ENCODE measurements at regions not wholly inside any gene's neighbourhood (a gene's known extent, or its start where the extent isn't known, plus 50 kb on each side); places are given as distances from the start of the nearest gene placed in this dataset.

DNA sequence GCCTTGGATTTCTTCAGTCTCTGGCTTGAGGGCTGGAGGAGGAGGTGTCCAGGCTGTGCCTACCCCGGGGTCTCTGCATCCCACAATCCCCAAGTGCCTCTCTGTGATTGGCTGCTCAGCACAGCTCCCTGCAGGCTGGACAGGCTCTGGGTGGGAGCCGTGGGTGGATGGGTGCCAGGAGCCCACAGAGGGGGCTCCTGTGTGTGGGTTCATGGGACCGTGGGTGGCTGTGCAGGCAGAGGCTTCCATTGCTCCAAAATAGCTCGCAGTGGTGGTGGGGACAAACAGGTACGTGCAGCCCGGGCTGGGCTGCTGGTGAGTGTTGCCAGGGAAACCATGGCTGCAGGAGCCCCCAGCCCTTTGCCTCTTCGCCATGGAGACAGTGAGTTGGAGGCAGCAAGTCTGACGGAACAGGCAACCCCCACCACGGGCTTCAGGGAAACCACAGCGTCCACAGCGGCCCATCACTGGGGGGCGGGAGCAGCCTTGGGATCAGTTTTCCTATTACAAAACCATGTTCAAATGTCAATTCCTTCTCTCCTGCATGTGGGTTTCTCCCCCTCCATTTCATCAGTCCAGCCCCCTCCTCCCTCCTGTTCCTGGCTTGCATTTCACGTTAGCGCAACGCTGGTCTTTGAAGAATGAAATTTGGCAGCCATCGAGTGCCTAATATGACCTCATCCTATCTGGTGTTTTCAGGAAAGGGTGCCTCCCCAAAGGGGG lies 155.2 kb downstream of the TRIM29 start:
- no peak for DNase-seq (ENCODE audit: low spot score)

GRCh38 chr11:119980431-119980830 lies 157.5 kb downstream of the TRIM29 start:
- no peak for DNase-seq (ENCODE audit: low spot score)

- no peak for DNase-seq (ENCODE audit: low spot score)
Observed at GRCh38 chr11:119979701-119980100, 158.2 kb downstream of the TRIM29 start.

DNA sequence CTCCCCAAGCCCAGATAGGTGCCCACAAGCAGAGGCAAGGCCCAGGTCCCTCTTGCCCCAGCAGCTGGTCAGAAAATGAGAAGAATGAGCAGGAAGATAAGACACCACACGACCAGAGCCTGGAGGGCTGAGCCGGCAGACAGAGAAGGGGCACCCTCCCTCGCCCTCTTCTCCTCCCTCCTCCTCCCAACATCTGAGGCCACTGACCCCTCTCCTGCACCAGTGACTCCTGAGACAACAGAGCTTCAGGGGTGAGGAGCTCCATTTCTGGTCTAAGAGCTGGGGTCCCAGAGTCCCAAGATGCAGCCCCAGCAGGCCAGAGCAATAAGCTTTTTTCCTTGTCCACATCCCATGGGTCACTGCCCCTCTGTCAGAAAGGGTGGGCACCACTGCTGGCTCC lies 159.2 kb downstream of the TRIM29 start:
- no peak for DNase-seq (ENCODE audit: low spot score)

DNA sequence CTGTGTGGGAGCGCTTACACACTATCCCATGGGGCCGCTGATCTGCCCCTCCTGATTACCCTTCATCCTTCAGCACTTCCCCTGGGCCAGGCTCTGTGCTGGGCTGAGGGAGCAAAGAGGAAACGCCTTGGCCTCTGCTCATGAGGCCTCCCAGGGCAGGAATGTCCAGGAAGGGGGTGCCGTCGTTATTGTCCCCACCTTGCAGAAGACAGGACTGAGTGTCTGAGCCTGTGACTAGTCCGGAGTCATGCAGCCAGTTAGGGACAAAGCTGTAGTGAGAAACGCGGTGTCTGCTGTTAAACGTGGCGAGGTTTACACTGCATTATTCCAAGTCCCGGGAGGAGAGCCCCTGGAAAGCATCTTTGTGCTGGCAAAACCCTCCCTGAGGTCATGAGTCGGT lies 160.0 kb downstream of the TRIM29 start:
- DNase-seq (ENCODE audit: low spot score) = no peak

GRCh38 chr11:119977561-119977860 lies 160.4 kb downstream of the TRIM29 start:
- no peak for DNase-seq (ENCODE audit: low spot score)

DNA sequence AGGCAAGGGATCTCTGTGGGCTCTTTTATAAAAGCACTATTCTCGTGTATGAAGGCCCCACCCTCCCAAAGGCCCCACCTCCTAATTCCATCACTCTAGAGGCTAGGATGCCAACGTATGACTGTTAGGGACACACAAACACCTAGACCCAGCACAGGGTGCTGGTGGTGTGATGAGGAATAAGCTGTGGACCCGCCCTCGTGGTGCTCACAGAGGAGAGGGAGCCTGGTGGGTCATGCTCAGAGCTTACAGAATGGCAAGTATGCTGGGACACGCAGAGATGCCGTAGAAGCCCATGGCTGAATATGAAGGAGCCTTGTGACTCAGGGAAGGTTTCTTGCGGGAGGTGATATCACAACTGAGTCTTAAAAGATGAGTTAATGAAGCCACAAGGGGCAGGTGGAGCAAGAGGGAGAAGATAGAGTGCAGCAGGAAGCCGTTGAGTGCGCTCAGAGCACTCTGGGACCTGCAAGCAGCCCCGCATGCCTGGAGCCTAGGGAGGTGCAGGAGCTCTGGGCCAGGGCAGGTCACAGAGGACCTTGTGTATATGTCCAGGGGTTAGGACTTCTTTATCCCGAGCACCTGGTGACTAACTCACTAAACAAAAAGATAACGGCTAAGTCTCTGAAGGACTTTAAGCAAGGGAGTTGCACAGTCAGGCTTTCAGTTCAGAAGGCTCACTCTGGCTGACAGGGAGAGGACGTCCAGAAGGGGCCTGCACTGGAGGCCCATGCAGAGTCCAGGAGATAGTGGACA lies 160.9 kb downstream of the TRIM29 start:
- DNase-seq (ENCODE audit: low spot score) = no peak

DNA sequence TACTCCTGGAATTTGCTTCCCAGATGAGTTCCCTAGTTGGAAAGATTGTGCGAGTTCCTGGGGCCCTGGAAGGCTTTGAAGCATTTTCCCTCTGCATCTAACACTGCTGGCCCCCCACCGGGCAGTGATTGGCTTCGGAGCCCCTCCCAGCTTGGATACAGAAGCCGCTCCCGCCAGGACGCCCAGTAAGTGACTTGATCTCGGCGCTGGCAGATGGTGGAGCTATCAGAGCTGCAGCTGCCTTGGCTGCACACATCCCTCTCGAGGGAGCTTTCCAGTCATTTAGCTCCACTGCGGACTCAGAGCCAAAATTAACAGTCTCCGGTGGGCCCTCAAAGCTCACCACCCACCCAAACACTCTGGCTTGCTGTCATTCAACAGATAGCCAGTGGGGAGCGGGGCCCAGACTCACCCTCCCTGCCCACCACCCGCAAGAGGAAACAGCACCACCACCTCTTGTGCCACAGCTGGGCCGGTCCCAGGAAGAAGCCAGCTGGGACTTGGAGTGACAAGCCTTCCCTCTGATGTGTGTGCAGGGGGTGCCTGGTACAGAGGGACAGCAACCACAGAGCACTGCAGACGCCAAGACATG lies 162.3 kb downstream of the TRIM29 start:
- no peak for DNase-seq (ENCODE audit: low spot score)

DNA sequence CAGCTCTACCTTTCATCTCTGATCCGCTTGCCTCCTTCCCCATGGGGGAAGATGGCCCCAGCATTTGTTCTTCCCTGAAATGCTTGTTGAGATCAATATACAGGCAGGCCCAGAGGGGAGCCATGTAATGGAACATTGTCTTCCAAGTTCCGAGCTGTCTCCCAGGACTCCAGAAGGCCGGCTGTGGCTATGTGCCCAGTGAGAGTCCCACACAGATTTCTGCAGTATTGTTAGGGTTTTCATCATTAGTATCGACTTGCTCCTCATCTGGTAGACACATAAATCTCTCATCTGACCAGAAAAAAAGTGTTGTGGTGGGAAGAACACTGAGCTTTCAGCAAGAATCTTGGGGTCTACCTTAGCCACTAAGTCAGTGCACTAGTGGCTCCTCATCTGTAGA lies 163.4 kb downstream of the TRIM29 start:
- DNase-seq (ENCODE audit: low spot score) = no peak

GRCh38 chr11:119974051-119974450 lies 163.9 kb downstream of the TRIM29 start:
- DNase-seq (ENCODE audit: low spot score) = no peak

DNA sequence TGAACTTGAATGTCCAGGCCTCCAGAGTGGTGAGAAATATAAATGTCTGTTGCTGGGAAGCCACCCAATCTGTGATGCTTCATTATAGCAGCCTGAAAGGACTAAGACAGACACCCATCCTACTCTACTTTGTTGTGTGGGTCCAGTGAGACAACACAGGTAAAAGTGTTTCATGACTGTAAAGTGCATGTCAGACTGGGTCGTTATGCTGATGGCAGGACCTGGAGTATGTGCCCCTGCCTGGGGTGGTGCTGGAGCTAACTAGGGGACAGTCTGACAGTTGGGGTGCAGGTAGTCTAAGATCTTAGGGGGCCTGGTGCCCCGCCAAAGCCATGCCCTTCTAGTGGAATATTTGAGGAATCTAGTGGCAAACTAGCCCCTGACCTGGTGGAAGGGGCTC lies 165.6 kb downstream of the TRIM29 start:
- DNase-seq (ENCODE audit: low spot score) = no peak

DNA sequence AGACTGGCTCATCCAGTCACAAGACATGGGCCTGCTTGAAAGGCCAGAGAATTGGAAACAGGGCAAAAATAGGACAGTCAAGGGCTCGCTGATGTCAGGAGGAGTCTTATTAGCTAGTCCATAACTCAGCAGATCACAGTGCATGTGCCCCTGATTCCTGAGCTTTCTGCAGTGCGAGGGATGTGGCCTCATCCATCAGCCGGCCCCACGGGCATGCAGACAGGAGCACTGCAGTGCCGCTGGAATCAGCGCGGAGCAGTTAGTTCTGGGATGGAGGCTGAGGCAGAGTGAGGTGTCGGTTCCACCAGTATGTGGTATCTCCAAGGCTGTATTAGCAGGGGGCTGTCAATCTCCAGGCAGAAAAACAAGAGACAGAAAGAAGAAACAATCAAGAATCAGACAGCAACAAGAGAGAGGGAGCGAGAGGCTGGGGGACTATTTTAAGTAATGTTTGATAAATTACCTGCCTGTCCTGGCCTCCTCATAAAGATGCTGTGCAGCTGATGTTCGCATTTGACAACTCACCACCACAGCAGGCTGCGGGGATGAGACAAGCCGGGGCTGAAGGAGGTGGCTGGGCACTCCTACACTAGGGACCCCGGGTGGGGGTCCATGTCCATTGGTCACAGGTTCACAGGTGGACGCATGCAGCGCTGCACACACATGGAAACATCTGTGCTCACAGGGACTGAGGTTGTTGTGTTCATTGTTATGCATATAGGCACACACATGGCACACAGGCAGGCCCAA lies 167.2 kb downstream of the TRIM29 start:
- no peak for DNase-seq (ENCODE audit: low spot score)

GRCh38 chr11:119964136-119965025 lies 173.5 kb downstream of the TRIM29 start:
- DNase-seq (ENCODE audit: low spot score) = peak; percentile 10

GRCh38 chr11:119957951-119958350 lies 180.0 kb downstream of the TRIM29 start:
- no peak for DNase-seq (ENCODE audit: low spot score)

- no peak for DNase-seq (ENCODE audit: low spot score)
Observed at GRCh38 chr11:119952441-119952840, 185.5 kb downstream of the TRIM29 start.

DNA sequence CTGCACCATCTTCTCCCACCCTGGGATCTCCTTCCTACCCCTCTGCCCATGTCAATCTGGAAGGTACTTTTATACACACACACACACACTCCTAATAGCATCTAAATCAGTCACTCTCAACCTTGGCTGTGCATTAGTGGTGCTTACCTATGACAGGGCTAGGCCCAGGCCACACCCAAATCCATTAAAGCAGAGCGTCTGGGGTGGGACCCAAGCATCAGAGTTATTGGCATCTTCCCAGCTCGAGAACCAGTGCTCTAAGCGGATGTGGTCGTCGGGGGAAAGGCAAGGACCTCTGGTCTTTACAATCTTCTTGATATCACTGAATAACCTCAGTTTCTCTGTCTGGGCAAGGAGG lies 194.6 kb downstream of the TRIM29 start:
- no peak for DNase-seq (ENCODE audit: low spot score)

DNA sequence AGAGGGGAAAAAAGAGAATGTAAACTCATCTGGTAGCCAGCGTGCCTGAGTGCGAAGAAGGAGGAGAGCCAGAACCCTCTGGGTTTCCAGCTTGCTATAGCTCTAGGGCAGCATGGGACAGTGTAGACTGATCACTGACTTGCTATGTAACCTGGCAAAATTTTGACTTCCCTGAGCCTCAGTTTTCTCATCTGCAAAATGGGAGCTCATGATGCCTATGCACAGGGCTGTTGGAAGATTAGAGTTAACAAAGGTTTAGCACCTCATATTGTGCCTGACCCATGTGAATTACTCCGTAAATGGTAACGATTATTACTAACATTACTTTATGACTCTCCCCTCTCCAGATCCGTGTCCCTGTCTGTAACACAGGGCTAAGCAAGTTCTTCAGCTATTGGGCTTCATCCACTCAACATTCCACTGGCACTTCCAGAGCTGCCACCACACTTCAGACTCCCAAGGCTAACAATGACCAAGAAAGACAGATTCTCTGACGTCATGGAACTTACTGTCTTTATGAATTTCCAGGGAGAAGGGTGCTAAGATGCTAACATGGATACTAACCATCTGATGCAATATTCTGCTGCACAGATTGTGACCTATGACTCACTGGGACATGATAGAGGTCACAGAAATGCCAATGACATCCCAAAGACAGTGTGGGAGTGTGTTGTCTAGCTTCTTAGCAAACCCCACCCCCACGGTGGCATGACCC lies 195.2 kb downstream of the TRIM29 start:
- peak; percentile 11 for DNase-seq (ENCODE audit: low spot score)

GRCh38 chr11:119941636-119942411 lies 196.1 kb downstream of the TRIM29 start:
- DNase-seq (ENCODE audit: low spot score) = no peak

GRCh38 chr11:119941171-119941570 lies 196.7 kb downstream of the TRIM29 start:
- DNase-seq (ENCODE audit: low spot score) = no peak

GRCh38 chr11:119940401-119940976 lies 197.4 kb downstream of the TRIM29 start:
- DNase-seq (ENCODE audit: low spot score) = no peak

All from COLO829 (cell line).